GM21390 (cell line): ENCODE measurements at regions not wholly inside any gene's neighbourhood (a gene's known extent, or its start where the extent isn't known, plus 50 kb on each side); places are given as distances from the start of the nearest gene placed in this dataset.
"Not testable (repeated sequence)": the region's sequence is repeated elsewhere in the genome, so short reads cannot be mapped to it uniquely, and the experiment has no call there.

Source experiments
- ATAC-seq: cut with Tn5 transposase; IDR thresholded peaks from one replicate; pipeline ENCODE4 v1.9.1; 2021; ENCODE audit not compliant: unreplicated experiment

GRCh38 chr21:14009238-14009981 is 201.3 kb downstream of the LIPI start:
- ATAC-seq: not testable (repeated sequence)

GRCh38 chr21:14008436-14008835 is 202.3 kb downstream of the LIPI start:
- ATAC-seq: not testable (repeated sequence)

GRCh38 chr21:14008006-14008405 is 202.7 kb downstream of the LIPI start:
- not testable (repeated sequence) for ATAC-seq

- ATAC-seq: not testable (repeated sequence)
These were observed 204.6 kb downstream of the LIPI start for GRCh38 chr21:14006144-14006543.

- ATAC-seq: not testable (repeated sequence)
These were observed 223.5 kb downstream of the LIPI start for GRCh38 chr21:13986996-13987958.

GRCh38 chr21:13985865-13986863 is 224.6 kb downstream of the LIPI start:
- ATAC-seq: not testable (repeated sequence)

GRCh38 chr21:13985137-13985864 is 225.5 kb downstream of the LIPI start:
- not testable (repeated sequence) for ATAC-seq

GRCh38 chr21:13984728-13985127 is 226.0 kb downstream of the LIPI start:
- not testable (repeated sequence) for ATAC-seq

- not testable (repeated sequence) for ATAC-seq
These were observed 229.3 kb downstream of the LIPI start for GRCh38 chr21:13981176-13982087.

- ATAC-seq: peak; percentile 82
These were observed 230.6 kb downstream of the LIPI start for GRCh38 chr21:13980115-13980662.

GRCh38 chr21:13979608-13980007 is 231.1 kb downstream of the LIPI start:
- ATAC-seq: not testable (repeated sequence)

- not testable (repeated sequence) for ATAC-seq
These were observed 236.2 kb downstream of the LIPI start for GRCh38 chr21:13974582-13974981.

- ATAC-seq: not testable (repeated sequence)
These were observed 240.9 kb downstream of the LIPI start for GRCh38 chr21:13969853-13970252.

- ATAC-seq: not testable (repeated sequence)
These were observed 241.8 kb downstream of the LIPI start for GRCh38 chr21:13969002-13969401.

- ATAC-seq: not testable (repeated sequence)
These were observed 247.5 kb downstream of the LIPI start for GRCh38 chr21:13963259-13963658.

GRCh38 chr21:13937236-13937635 is 273.5 kb downstream of the LIPI start:
- ATAC-seq: no peak

- ATAC-seq: not testable (repeated sequence)
These were observed 274.5 kb downstream of the LIPI start for GRCh38 chr21:13936033-13936937.
